HG03097 (cell line): ENCODE measurements at regions not wholly inside any gene's neighbourhood (a gene's known extent, or its start where the extent isn't known, plus 50 kb on each side); places are given as distances from the start of the nearest gene placed in this dataset.
"Not testable (repeated sequence)": the region's sequence is repeated elsewhere in the genome, so short reads cannot be mapped to it uniquely, and the experiment has no call there.

Source experiments
- ATAC-seq: cut with Tn5 transposase; IDR thresholded peaks from one replicate; pipeline ENCODE4 v1.9.1; 2021; ENCODE audit not compliant: unreplicated experiment, low FRiP score

DNA sequence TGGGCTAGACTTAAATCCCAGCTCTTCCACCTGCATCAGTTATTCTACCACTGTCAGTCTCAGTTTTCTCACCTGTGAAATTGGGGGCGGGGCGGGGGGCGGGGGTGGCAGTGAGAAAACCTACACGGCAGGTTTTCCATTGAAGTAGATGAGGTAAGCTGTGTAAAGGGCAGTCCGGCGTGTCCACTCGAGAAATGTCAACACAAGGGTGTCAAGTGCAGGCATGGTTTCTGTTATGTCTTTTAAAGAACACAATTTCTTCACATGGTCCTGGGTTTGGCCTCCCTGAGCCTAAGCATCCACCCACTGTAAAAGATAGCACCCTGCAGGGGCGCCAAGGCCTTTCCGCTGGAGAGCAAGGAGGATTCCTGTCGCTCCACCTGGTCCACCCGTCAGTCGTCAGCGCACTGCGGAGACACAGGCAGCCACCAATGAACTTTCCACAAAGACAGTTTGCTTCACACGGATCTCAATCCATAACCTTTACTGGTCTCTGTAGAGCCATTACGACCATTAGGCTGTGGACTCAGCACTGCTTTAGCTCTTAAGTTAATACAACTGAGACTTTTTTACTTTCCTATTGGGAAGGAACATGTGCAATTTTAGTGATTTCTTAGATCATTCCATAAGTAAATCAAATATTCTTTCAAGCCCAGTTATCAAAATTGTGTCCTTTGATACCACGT lies 99.5 kb upstream of the FOXB1 start:
- no peak for ATAC-seq

- ATAC-seq, result no peak
These were observed 107.4 kb upstream of the FOXB1 start for GRCh38 chr15:59896663-59897074.

GRCh38 chr15:59894835-59895234 lies 109.3 kb upstream of the FOXB1 start:
- no peak for ATAC-seq

GRCh38 chr15:59892985-59893384 lies 111.1 kb upstream of the FOXB1 start:
- ATAC-seq, result no peak

GRCh38 chr15:59887870-59888269 lies 116.2 kb upstream of the FOXB1 start:
- not testable (repeated sequence) for ATAC-seq

DNA sequence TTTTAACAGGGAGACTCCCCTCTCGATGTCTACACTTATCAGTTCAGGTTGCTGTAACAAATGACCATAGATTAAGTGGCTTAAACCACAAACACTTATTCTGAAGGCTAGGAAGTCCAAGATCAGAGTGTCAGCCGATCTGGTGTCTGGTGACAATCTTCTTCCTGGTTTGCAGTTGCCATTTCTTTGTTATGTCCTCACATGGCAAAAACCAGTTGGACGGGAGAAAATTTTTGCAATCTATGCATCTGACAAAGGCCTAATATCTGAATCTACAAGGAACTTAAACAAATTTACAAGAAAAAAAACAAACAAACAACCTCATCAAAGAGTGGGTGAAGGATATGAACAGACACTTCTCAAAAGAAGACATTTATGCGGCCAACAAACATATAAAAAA lies 116.9 kb upstream of the FOXB1 start:
- no peak for ATAC-seq

DNA sequence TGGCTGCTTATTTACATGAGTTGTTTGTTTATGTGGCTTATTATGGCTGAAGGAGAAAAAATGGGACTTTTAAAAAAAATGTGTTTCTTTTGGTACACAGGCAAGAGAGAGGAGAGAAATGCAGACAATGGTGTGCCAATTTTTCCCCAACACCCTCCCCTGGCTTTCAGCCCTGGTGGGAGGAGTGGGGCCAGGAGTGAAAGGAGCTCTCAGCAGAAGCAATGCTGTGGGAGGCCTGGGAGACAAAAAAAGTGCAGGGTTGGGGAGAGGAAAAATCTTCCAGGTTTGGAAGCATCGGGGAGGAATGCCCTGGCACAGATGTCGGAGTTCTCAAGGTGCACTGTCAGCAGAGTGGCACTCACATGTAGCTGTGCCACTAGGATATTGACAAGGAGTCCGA lies 117.7 kb upstream of the FOXB1 start:
- no peak for ATAC-seq

GRCh38 chr15:59885832-59886231 lies 118.3 kb upstream of the FOXB1 start:
- no peak for ATAC-seq

- ATAC-seq, result no peak
These were observed 124.4 kb upstream of the FOXB1 start for GRCh38 chr15:59879506-59880265.

DNA sequence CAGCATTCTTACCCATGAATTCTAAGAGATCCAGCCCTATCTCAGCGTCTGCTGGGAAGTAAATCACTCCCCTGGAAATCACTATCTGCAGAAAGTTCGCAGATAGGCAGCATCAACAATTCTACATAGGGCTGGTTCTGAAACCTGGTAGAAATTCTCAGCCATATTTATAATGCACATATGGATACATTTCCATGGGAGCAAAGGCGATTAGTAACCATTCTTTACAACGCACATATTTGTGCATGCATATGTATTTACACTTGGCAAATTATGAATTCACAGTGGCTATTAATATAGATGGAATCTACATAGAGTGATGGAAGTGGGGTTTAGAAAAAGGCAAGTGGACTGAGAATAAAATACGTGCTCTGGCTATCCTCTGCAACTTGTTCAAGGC lies 128.0 kb upstream of the FOXB1 start:
- ATAC-seq, result no peak

DNA sequence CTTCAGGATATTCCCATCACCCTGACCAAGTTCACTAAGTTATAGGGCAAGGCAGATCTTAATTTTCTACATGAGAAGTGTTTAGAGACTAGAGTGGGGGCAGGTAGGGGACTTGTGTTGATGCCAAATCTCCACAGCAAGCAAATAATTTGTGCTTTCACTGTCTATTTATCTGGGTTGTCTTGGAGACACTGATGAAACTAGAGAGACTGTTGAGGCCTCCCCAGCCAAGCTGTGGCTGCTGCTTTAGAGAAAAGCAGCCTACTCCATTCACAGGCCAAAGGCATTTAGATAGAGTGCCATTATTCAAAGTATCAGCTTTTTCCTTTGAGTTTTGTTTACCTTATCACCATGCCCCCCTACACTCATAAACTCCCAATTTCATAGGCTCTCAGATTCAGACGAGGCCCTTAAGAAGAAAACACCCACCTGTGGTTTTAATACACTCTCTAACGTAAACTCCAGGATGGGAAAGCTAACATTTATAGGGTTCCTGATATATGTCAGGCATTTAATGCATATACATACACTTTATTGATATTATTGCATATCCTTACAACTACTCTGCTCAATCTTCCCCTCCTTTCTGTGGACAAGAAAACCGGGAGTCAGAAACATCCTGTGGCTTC lies 130.4 kb upstream of the FOXB1 start:
- ATAC-seq, result no peak

DNA sequence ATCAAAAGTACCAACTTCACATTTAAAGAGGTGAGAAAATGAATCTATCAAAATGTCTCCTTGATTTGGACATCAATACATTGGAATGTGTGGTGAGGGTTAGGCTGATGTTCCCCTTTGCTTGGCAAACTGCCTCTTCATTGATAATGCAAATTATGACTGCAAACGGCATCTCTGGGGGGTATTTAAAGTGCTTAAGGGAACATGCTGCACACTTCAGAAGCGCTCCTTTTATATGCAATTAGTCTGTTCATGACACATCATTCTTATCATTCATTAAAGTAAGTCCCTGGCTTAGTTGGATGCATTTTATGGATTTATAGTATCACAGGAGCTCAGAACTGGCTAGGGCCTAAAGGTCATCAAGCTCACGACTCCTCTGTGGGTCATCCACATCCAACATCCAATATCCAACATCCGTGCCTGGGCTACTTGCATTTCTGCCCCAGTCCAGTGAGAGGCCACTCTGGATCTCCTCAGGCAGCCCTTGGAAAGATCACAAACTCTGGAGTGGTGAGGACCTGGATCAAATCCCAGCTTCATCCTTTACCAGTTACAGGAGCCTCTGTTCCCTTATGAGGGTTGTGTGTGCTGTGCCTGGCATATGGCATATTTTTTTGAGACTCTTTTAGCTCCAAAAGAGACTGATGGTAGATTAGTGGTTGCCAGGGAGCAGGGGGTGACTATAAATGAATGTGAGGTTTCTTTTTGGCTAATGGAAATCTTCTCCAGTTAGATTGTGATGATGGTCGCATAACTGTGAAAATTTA lies 136.8 kb upstream of the FOXB1 start:
- no peak for ATAC-seq

GRCh38 chr15:59866642-59867041 lies 137.5 kb upstream of the FOXB1 start:
- ATAC-seq, result no peak

DNA sequence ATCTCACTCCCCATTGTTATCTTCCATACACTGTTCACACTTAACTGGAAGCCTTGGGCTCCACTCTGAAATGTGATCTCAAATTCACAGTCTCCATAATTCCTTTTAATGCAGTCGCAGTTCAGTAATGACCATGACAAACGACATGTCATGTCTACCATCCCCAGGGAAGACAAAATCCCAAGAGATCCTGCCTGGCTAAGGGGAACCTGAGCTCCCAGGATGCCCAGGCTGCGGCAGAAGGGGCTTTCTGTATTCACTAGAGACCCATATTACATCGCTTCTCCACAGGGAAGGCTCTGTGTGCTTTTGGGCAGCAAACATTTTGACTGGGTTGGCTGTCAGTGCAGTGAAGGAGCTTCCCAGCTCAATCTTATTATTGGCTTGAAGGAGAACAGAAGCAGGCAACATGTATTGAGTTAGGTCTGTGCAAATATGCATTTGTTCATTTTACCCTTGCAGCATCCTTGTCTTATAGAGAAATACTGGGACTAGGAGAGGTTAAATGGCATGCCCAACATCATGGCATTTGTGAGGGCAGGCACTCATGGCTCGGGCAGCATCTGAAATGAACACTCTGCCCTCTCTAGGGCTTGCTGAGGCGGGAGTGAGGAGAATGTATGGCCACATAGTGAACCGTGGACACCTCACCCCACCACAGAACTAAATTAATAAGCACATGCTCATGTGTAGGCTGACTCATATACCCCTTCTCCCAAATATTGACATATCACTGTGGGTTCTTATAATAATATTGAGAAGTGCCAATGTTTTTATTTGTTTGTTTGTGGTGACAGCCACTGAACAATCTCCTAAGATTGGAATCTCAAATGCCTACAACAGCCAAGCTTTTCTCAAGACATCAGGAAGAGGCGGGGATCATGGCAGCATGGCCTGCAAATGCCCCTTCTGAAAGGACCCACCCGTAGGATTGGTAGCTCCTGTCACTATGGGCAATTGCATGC lies 141.6 kb upstream of the FOXB1 start:
- no peak for ATAC-seq

DNA sequence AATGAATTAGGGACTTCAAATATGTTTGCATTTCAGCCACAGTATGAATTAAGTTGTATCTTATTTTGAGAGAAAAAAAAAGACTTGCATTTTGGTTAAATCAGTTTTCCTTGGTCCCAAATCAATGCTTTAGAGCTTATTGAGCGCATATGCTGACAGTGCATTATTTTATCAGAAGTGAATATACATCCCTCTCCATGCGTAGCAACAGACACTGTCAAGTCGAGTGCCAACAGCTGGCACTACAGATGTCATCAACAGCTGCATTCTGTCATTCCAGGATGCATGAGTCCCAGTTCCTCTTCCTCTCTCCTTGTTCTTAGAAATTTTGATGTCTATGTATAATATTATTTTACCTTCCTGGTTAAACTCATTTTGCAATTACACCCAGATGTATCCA lies 156.1 kb upstream of the FOXB1 start:
- no peak for ATAC-seq

GRCh38 chr15:59845942-59846499 lies 156.9 kb upstream of the BNIP2 start:
- no peak for ATAC-seq

- ATAC-seq, result no peak
These were observed 154.5 kb upstream of the BNIP2 start for GRCh38 chr15:59843609-59844008.

- no peak for ATAC-seq
These were observed 151.9 kb upstream of the BNIP2 start for GRCh38 chr15:59841036-59841435.

GRCh38 chr15:59839906-59840305 lies 150.8 kb upstream of the BNIP2 start:
- ATAC-seq, result no peak

GRCh38 chr15:59838900-59839299 lies 149.8 kb upstream of the BNIP2 start:
- ATAC-seq, result no peak
